ENCODE measurements at regions not wholly inside any gene's neighbourhood (a gene's known extent, or its start where the extent isn't known, plus 50 kb on each side); places are given as distances from the start of the nearest gene placed in this dataset.
"Not testable (repeated sequence)": the region's sequence is repeated elsewhere in the genome, so short reads cannot be mapped to it uniquely, and the experiment has no call there.

- Mint-ChIP-seq H3K36me3 (ENCODE audit: low read depth) (peaks cover 13% of the 10 kb centered on the region), H3K4me1 (peaks cover 8% of the 10 kb centered on the region), H3K9me3 (peaks cover 22% of the 10 kb centered on the region), H3K27ac (no peak overlapping the region), H3K27me3 (ENCODE audit: insufficient read depth, low read depth, poor library complexity) (peaks cover 2% of the 10 kb centered on the region), H3K4me3 (no peak overlapping the region)
- peak; percentile 90 for ATAC-seq
- H3K36me3 ChIP-seq (ENCODE audit: insufficient read depth) = peaks cover 11% of the 10 kb centered on the region
- H3K4me1 ChIP-seq (ENCODE audit: insufficient read depth) = no peaks in the 10 kb centered on the region
- H4K20me1 ChIP-seq (replicated peaks; ENCODE audit: insufficient read depth) = no peaks in the 10 kb centered on the region
- no peak overlapping the region for H3K4me3 ChIP-seq
- TF ChIP-seq EZH2 (IDR thresholded peaks at IDR 0.05; ENCODE audit: low read depth, unreplicated experiment) = no peak
- peak; percentile 86 to 88 for TF ChIP-seq CTCF (conservative IDR thresholded peaks at IDR 0.05; ENCODE audit: low read depth in 2 of 2)
- no peak for TF ChIP-seq NANOG (IDR thresholded peaks at IDR 0.05; ENCODE audit: borderline replicate concordance)
- TF ChIP-seq ZNF114 (CRISPR knock-in tag; IDR thresholded peaks at IDR 0.05) = no peak
- H3K9me2 ChIP-seq (ENCODE audit: insufficient read depth) = no peaks in the 10 kb centered on the region
- no peaks in the 10 kb centered on the region for H3K79me2 ChIP-seq (replicated peaks; ENCODE audit: insufficient read depth)
- no peaks in the 10 kb centered on the region for H3K27me3 ChIP-seq (ENCODE audit: insufficient read depth)
- H3K4me2 ChIP-seq = no peak overlapping the region
- no peak overlapping the region for H3K27ac ChIP-seq (ENCODE audit: low read depth)
- peak; percentile 91 for DNase-seq (ENCODE audit: low spot score)
- no peaks in the 10 kb centered on the region for H3F3A ChIP-seq (replicated peaks; ENCODE audit: low read depth)
- no peak overlapping the region for H2AFZ ChIP-seq
Measured at GRCh38 chr2:224650815-224651439, 65.2 kb downstream of the CCDC195 start.

GRCh38 chr2:224647684-224648083, 62.5 kb upstream of the CUL3 start:
- H3K9me2 ChIP-seq (ENCODE audit: insufficient read depth); H3K79me2 ChIP-seq (replicated peaks; ENCODE audit: insufficient read depth); H3K27ac ChIP-seq (ENCODE audit: low read depth); DNase-seq (ENCODE audit: low spot score); H4K20me1 ChIP-seq (replicated peaks; ENCODE audit: insufficient read depth); H3K9me3 Mint-ChIP-seq; H3K27me3 ChIP-seq (ENCODE audit: insufficient read depth); H3K4me2 ChIP-seq; H3K4me1 ChIP-seq (ENCODE audit: insufficient read depth); H3K27ac Mint-ChIP-seq; H3K4me3 Mint-ChIP-seq; H3K27me3 Mint-ChIP-seq (ENCODE audit: insufficient read depth, low read depth, poor library complexity); H3K36me3 Mint-ChIP-seq (ENCODE audit: low read depth); H2AFZ ChIP-seq; H3F3A ChIP-seq (replicated peaks; ENCODE audit: low read depth); ATAC-seq; H3K36me3 ChIP-seq (ENCODE audit: insufficient read depth); H3K4me3 ChIP-seq: not testable (repeated sequence)
- peaks cover 13% of the 10 kb centered on the region for H3K4me1 Mint-ChIP-seq

GRCh38 chr2:224646242-224646846, 61.2 kb upstream of the CUL3 start:
- H3K4me1 ChIP-seq (ENCODE audit: insufficient read depth) = no peaks in the 10 kb centered on the region; the same call in 1 of the 2 replicates
- peaks cover 13% of the 10 kb centered on the region for H3K4me1 Mint-ChIP-seq
- no peak overlapping the region for H2AFZ ChIP-seq
- H3K4me3 Mint-ChIP-seq = no peak overlapping the region
- peak; percentile 57 for DNase-seq (ENCODE audit: low spot score)
- peak; percentile 83 for ATAC-seq
- H3K27me3 Mint-ChIP-seq (ENCODE audit: insufficient read depth, low read depth, poor library complexity) = peaks cover 2% of the 10 kb centered on the region
- H3K79me2 ChIP-seq (replicated peaks; ENCODE audit: insufficient read depth) = no peaks in the 10 kb centered on the region
- H3K36me3 ChIP-seq (ENCODE audit: insufficient read depth) = no peaks in the 10 kb centered on the region
- no peaks in the 10 kb centered on the region for H4K20me1 ChIP-seq (replicated peaks; ENCODE audit: insufficient read depth)
- H3K36me3 Mint-ChIP-seq (ENCODE audit: low read depth) = no peaks in the 10 kb centered on the region
- H3K9me2 ChIP-seq (ENCODE audit: insufficient read depth) = no peaks in the 10 kb centered on the region
- no peaks in the 10 kb centered on the region for H3F3A ChIP-seq (replicated peaks; ENCODE audit: low read depth)
- H3K27ac ChIP-seq (ENCODE audit: low read depth) = no peak overlapping the region
- no peaks in the 10 kb centered on the region for H3K27me3 ChIP-seq (ENCODE audit: insufficient read depth)
- no peaks in the 10 kb centered on the region for H3K9me3 Mint-ChIP-seq
- no peak overlapping the region for H3K4me3 ChIP-seq
- no peak overlapping the region for H3K27ac Mint-ChIP-seq
- H3K4me2 ChIP-seq = no peak overlapping the region
- TF ChIP-seq CTCF (conservative IDR thresholded peaks at IDR 0.05; ENCODE audit: low read depth in 2 of 2) (peak; percentile 75 to 83), ZNF462 (CRISPR knock-in tag; IDR thresholded peaks at IDR 0.05) (no peak)

Data from GM23338 (cell line).